ENCODE measurements at regions not wholly inside any gene's neighbourhood (a gene's known extent, or its start where the extent isn't known, plus 50 kb on each side); places are given as distances from the start of the nearest gene placed in this dataset.

DNA sequence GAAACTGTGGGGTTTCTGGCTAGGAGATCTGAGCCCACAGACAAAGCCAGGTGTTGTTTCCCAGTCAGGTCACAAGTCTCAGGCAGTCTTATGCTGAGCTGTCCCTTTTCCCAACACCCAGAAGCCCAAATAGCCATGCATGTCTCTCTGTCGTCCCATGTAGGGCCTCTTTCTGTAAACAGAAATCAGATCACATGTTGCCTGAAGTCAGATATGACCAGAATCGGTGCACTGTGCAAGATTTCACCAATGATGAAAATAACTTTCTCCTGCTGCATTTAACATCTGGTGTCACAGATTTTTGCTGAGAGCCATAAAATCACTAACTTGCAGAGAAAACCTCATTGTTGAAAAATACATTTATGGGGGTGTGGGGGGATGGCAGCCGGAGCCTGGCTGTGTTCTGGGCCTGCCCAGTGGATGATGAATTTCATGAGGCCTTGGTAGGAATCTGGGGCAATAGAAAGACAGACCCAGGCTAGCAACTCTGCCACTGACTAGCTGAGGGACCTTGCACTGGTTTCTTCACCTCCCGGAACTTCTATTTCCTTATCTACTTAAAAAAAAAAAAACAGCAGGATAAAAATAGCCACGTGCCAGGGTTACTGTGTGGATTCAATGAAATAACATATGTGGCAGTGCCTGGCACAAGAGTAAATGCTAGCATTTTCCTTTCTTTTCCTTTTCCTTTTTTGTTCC is 158.8 kb upstream of the NFIA start:
- ATAC-seq (no peak), DNase-seq (no peak)
- Histone ChIP-seq H3K27me3 (no peaks in the 10 kb centered on the region), H3K27ac (no peak overlapping the region), H3K4me3 (no peak overlapping the region), H3K4me1 (peaks cover 16% of the 10 kb centered on the region), H3K9me3 (no peaks in the 10 kb centered on the region), H3K36me3 (no peaks in the 10 kb centered on the region)
- TF ChIP-seq CTCF (IDR thresholded peaks at IDR 0.05) = no peak
- intact Hi-C loops (cut with DNase I) = no loop called here

DNA sequence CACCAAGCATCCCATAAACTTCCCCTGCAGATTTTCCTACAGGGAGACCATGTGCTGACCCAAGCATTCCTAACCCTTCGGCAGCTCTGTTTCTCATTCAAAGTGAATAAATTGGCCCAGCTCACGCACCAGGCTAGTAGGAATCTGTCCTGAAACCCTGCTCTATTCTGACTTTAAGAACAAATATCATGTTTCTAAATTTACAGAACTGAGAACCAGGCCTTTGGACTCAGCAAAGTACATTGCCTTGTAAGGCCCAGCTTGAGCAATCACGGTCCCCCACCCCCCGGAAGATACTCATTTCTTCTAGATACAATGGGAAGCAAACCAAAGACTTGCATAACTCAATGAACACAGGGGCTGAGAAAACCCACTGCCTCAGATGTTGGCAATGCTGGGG is 160.1 kb upstream of the NFIA start:
- no peak overlapping the region for H3K4me3 ChIP-seq
- H3K36me3 ChIP-seq = no peaks in the 10 kb centered on the region
- peaks cover 16% of the 10 kb centered on the region for H3K4me1 ChIP-seq
- intact Hi-C loops (cut with DNase I) = no loop called here
- no peak for TF ChIP-seq CTCF (IDR thresholded peaks at IDR 0.05)
- no peaks in the 10 kb centered on the region for H3K27me3 ChIP-seq
- no peak for DNase-seq
- peak; percentile 33 for ATAC-seq
- H3K27ac ChIP-seq = peak overlapping the region; percentile 42
- no peaks in the 10 kb centered on the region for H3K9me3 ChIP-seq

DNA sequence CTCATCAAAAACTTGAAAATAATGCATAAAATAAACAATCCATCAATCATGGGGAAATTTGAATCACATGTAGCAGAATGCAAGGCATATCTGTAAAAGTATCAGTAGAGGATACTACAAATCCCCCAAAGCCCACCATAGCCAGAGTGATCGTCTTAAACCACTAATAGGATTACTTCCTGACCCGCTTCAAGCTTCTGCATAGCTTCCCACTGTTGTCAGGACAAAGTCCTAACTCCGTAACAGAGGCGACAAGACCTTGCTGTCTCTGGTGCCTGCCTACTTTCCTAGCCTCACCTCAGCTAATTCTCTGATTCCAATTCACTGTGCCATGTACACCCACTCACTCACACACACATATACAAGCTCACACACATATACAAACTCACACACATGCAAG is 161.2 kb upstream of the NFIA start:
- DNase-seq (no peak), ATAC-seq (no peak)
- Histone ChIP-seq H3K9me3 (no peaks in the 10 kb centered on the region), H3K4me3 (no peak overlapping the region), H3K27me3 (no peaks in the 10 kb centered on the region), H3K4me1 (peaks cover 16% of the 10 kb centered on the region), H3K36me3 (no peaks in the 10 kb centered on the region), H3K27ac (no peak overlapping the region)
- intact Hi-C loops (cut with DNase I) = no loop called here
- no peak for TF ChIP-seq CTCF (IDR thresholded peaks at IDR 0.05)

DNA sequence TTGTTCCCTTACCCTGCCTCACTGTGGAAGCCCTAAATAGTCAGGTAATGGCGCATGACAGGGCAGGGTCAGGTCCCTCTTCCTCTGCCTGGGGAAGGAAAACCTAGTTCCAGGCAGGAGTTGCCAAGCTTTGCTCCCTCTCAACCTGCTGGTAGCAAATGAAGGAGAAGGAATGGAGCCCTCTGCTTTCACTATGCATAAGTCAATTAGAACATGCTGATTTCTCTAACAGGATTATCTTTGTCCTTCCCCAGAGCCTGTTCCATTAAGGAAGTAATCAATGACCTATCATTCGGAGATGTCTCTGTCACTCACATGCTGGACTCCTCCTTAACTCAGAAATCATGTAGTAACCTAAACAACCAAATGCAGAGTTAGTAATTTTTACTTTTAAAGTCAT is 161.8 kb upstream of the NFIA start:
- no peak overlapping the region for H3K27ac ChIP-seq
- no peak overlapping the region for H3K4me3 ChIP-seq
- H3K36me3 ChIP-seq = no peaks in the 10 kb centered on the region
- ATAC-seq (no peak), DNase-seq (no peak)
- H3K4me1 ChIP-seq = peaks cover 16% of the 10 kb centered on the region
- H3K27me3 ChIP-seq = no peaks in the 10 kb centered on the region
- H3K9me3 ChIP-seq = no peaks in the 10 kb centered on the region
- intact Hi-C loops (cut with DNase I) = no loop called here
- no peak for TF ChIP-seq CTCF (IDR thresholded peaks at IDR 0.05)

GRCh38 chr1:60918867-60919266 is 163.5 kb upstream of the NFIA start:
- Histone ChIP-seq H3K27me3 (no peaks in the 10 kb centered on the region), H3K4me1 (peaks cover 14% of the 10 kb centered on the region), H3K9me3 (no peaks in the 10 kb centered on the region), H3K36me3 (no peaks in the 10 kb centered on the region), H3K4me3 (no peak overlapping the region), H3K27ac (no peak overlapping the region)
- TF ChIP-seq CTCF (IDR thresholded peaks at IDR 0.05) = no peak
- intact Hi-C loops (cut with DNase I) = no loop called here
- DNase-seq (no peak), ATAC-seq (no peak)

- H3K36me3 ChIP-seq = no peaks in the 10 kb centered on the region
- peaks cover 4% of the 10 kb centered on the region for H3K4me1 ChIP-seq
- intact Hi-C loops (cut with DNase I) = no loop called here
- DNase-seq = no peak
- no peak for ATAC-seq
- H3K9me3 ChIP-seq = no peaks in the 10 kb centered on the region
- H3K27me3 ChIP-seq = no peaks in the 10 kb centered on the region
- no peak overlapping the region for H3K27ac ChIP-seq
- H3K4me3 ChIP-seq = no peak overlapping the region
- no peak for TF ChIP-seq CTCF (IDR thresholded peaks at IDR 0.05)
Observed at GRCh38 chr1:60916906-60917305, 165.5 kb upstream of the NFIA start.
